SW480 (cell line): ENCODE measurements at regions not wholly inside any gene's neighbourhood (a gene's known extent, or its start where the extent isn't known, plus 50 kb on each side); places are given as distances from the start of the nearest gene placed in this dataset.

ENCODE experiments used
- DNase-seq: peaks from one replicate; pipeline ENCODE4 v3.0.0-alpha.2; 2016; ENCODE audit warnings: low spot score

- DNase-seq, result peak; percentile 16
These were observed 175.8 kb upstream of the TECRL start for GRCh38 chr4:64584981-64585557.

- DNase-seq, result no peak
These were observed 174.9 kb upstream of the TECRL start for GRCh38 chr4:64584125-64584524.

GRCh38 chr4:64582492-64582891, 173.2 kb upstream of the TECRL start:
- no peak for DNase-seq

- no peak for DNase-seq
These were observed 172.2 kb upstream of the TECRL start for GRCh38 chr4:64581422-64581821.

- no peak for DNase-seq
These were observed 154.9 kb upstream of the TECRL start for GRCh38 chr4:64564126-64564525.

- no peak for DNase-seq
These were observed 150.3 kb upstream of the TECRL start for GRCh38 chr4:64559571-64559970.

GRCh38 chr4:64551125-64551524, 141.9 kb upstream of the TECRL start:
- DNase-seq, result no peak

- no peak for DNase-seq
These were observed 136.3 kb upstream of the TECRL start for GRCh38 chr4:64545593-64545992.

GRCh38 chr4:64539234-64539849, 130.1 kb upstream of the TECRL start:
- DNase-seq, result peak; percentile 55

GRCh38 chr4:64538219-64538618, 129.0 kb upstream of the TECRL start:
- DNase-seq, result no peak

GRCh38 chr4:64533637-64534036, 124.4 kb upstream of the TECRL start:
- DNase-seq, result no peak

GRCh38 chr4:64533159-64533558, 123.9 kb upstream of the TECRL start:
- DNase-seq, result no peak

GRCh38 chr4:64520421-64520820, 111.2 kb upstream of the TECRL start:
- no peak for DNase-seq

- DNase-seq, result no peak
These were observed 109.3 kb upstream of the TECRL start for GRCh38 chr4:64518600-64518999.

GRCh38 chr4:64516176-64516575, 106.9 kb upstream of the TECRL start:
- DNase-seq, result no peak

GRCh38 chr4:64508089-64508488, 98.8 kb upstream of the TECRL start:
- DNase-seq, result no peak

- no peak for DNase-seq
These were observed 94.9 kb upstream of the TECRL start for GRCh38 chr4:64503945-64504675.

- DNase-seq, result no peak
These were observed 94.2 kb upstream of the TECRL start for GRCh38 chr4:64503416-64503815.

GRCh38 chr4:64497491-64497890, 88.2 kb upstream of the TECRL start:
- DNase-seq, result no peak

- no peak for DNase-seq
These were observed 86.7 kb upstream of the TECRL start for GRCh38 chr4:64495946-64496345.

- DNase-seq, result no peak
These were observed 80.4 kb upstream of the TECRL start for GRCh38 chr4:64489628-64490027.

- DNase-seq, result no peak
These were observed 70.1 kb upstream of the TECRL start for GRCh38 chr4:64479338-64479737.

GRCh38 chr4:64477127-64477526, 67.9 kb upstream of the TECRL start:
- no peak for DNase-seq

GRCh38 chr4:64465263-64465662, 56.0 kb upstream of the TECRL start:
- no peak for DNase-seq
